Prostate gland (tissue), 2 donors: ENCODE measurements at regions not wholly inside any gene's neighbourhood (a gene's known extent, or its start where the extent isn't known, plus 50 kb on each side); places are given as distances from the start of the nearest gene placed in this dataset.

Experiments
- POLR2A ChIP-seq: fragments of 450-650 bp; IDR thresholded peaks from one replicate; pipeline ENCODE4 v1.6.1; 2016; ENCODE audit warnings: antibody characterized with exemption, mild to moderate bottlenecking
- TF ChIP-seq, protein P1 (sequence below), 4 experiments: fragments of 200-600 bp in 2 of 4; fragments of 450-650 bp in 2 of 4; sonication (generic) in 2 of 4; IDR thresholded peaks; 1 replicate in 3 of 4; 2 replicates in 1 of 4; pipeline ENCODE4 v1.5.1; 2016 to 2019; ENCODE audit warnings: antibody characterized with exemption in 4 of 4, mild to moderate bottlenecking in 2 of 4, moderate library complexity in 2 of 4

DNA sequence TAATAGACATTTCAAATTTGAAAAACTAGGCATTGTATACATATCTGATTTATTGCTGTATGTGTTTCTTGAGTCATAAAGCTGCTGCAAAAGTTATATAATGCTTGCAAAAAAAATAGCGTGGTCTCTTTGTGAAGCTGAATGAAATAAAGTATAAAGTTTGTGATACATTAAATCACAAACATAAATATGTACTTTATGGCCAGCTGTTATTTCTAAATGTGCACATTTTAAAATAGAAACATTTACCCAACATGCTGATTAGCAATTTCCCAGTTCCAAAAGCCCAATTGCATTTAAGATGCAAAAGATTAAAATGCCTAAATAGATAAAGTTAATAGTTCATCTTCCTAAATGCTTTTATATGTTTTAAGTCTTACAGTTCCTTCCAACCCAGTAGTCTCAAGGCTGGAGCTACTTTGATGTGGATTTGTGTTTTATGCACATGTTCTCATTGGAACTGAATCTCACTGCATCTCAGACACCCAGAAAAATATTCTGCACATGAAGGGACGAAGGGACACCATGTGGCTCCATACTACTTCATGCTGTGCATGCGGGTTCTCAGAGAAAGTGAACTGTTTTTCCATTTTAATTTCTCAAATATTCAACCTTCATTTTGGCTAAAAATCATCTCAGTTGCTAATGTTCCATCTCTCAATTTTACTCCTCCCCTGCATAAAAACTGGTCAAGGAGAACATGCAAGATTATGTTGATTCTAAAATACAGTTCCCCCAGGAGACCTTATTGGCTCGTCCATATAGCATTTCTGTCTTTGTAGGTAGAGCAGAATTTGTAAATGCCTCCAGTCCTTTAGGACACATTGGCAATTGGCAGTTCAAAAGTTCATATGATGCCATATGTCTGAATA, 304.6 kb downstream of the MTX2 start:
- TF ChIP-seq, protein P1, sequence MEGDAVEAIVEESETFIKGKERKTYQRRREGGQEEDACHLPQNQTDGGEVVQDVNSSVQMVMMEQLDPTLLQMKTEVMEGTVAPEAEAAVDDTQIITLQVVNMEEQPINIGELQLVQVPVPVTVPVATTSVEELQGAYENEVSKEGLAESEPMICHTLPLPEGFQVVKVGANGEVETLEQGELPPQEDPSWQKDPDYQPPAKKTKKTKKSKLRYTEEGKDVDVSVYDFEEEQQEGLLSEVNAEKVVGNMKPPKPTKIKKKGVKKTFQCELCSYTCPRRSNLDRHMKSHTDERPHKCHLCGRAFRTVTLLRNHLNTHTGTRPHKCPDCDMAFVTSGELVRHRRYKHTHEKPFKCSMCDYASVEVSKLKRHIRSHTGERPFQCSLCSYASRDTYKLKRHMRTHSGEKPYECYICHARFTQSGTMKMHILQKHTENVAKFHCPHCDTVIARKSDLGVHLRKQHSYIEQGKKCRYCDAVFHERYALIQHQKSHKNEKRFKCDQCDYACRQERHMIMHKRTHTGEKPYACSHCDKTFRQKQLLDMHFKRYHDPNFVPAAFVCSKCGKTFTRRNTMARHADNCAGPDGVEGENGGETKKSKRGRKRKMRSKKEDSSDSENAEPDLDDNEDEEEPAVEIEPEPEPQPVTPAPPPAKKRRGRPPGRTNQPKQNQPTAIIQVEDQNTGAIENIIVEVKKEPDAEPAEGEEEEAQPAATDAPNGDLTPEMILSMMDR (IDR thresholded peaks at IDR 0.05) = no peak
- no peak for TF ChIP-seq POLR2A
